Colonic mucosa (tissue), 4 donors: ENCODE measurements at regions not wholly inside any gene's neighbourhood (a gene's known extent, or its start where the extent isn't known, plus 50 kb on each side); places are given as distances from the start of the nearest gene placed in this dataset.

Experiments
- DNase-seq: peaks from one replicate; pipeline ENCODE4 v3.0.0-alpha.2; 2020
- H3K27ac ChIP-seq: fragments of 200-600 bp; one replicate; pipeline ENCODE4 v1.8.0; 2021
- H3K27me3 ChIP-seq: fragments of 200-600 bp; one replicate; pipeline ENCODE4 v1.8.0; 2021
- H3K36me3 ChIP-seq: fragments of 200-600 bp; one replicate; pipeline ENCODE4 v1.8.0; 2021
- H3K4me1 ChIP-seq: fragments of 200-600 bp; one replicate; pipeline ENCODE4 v1.8.0; 2021; ENCODE audit warnings: mild to moderate bottlenecking
- H3K4me3 ChIP-seq: fragments of 200-600 bp; one replicate; pipeline ENCODE4 v1.8.0; 2021
- H3K9ac ChIP-seq, 2 donors: one replicate each; pipeline ENCODE4 v1.7.0; 2013; ENCODE audit warnings: control low read depth in 2 of 2, low read depth in 2 of 2, low read length in 2 of 2
- H3K9me3 ChIP-seq: fragments of 200-600 bp; one replicate; pipeline ENCODE4 v1.8.0; 2021
- CTCF ChIP-seq: fragments of 200-600 bp; IDR thresholded peaks from one replicate; pipeline ENCODE4 v1.8.0; 2022; ENCODE audit warnings: antibody characterized with exemption, mild to moderate bottlenecking
- intact Hi-C: fragments of 100-400 bp; cut with DNase I; formaldehyde crosslinking; loops from one replicate; pipeline ENCODE4 v1.14.1; 2022
- donor health status: healthy.
- donor health status: DM: no; HTN: no; CAD: no.
- donor health status: DM: no; HTN: no; CAD: no.

GRCh38 chr9:17019398-17019797, 115.4 kb upstream of the CNTLN start:
- Histone ChIP-seq H3K9me3 (no peaks in the 10 kb centered on the region), H3K9ac (no peak overlapping the region), H3K36me3 (no peaks in the 10 kb centered on the region), H3K27ac (no peak overlapping the region), H3K4me1 (no peaks in the 10 kb centered on the region), H3K27me3 (no peaks in the 10 kb centered on the region), H3K4me3 (no peak overlapping the region)
- DNase-seq = no peak
- TF ChIP-seq CTCF = no peak
- intact Hi-C loops = no loop called here

- Histone ChIP-seq H3K27ac (no peak overlapping the region), H3K9me3 (no peaks in the 10 kb centered on the region), H3K9ac (no peak overlapping the region), H3K4me3 (no peak overlapping the region), H3K36me3 (no peaks in the 10 kb centered on the region), H3K27me3 (no peaks in the 10 kb centered on the region), H3K4me1 (no peaks in the 10 kb centered on the region)
- no peak for TF ChIP-seq CTCF
- intact Hi-C loops = no loop called here
- DNase-seq = no peak
Measured at GRCh38 chr9:17018540-17019196, 116.2 kb upstream of the CNTLN start.

- no peak overlapping the region for H3K27ac ChIP-seq
- no peak for DNase-seq
- H3K9me3 ChIP-seq = no peaks in the 10 kb centered on the region
- TF ChIP-seq CTCF = no peak
- H3K4me1 ChIP-seq = no peaks in the 10 kb centered on the region
- intact Hi-C loops = no loop called here
- no peaks in the 10 kb centered on the region for H3K27me3 ChIP-seq
- H3K4me3 ChIP-seq = no peak overlapping the region
- H3K9ac ChIP-seq = no peak overlapping the region
- H3K36me3 ChIP-seq = no peaks in the 10 kb centered on the region
Measured at GRCh38 chr9:17017931-17018491, 116.8 kb upstream of the CNTLN start.

- no peak for DNase-seq
- Histone ChIP-seq H3K9ac (no peak overlapping the region), H3K27me3 (no peaks in the 10 kb centered on the region), H3K27ac (no peak overlapping the region), H3K36me3 (no peaks in the 10 kb centered on the region), H3K4me3 (no peak overlapping the region), H3K9me3 (no peaks in the 10 kb centered on the region), H3K4me1 (no peaks in the 10 kb centered on the region)
- intact Hi-C loops = no loop called here
- TF ChIP-seq CTCF = no peak
Measured at GRCh38 chr9:17013891-17014290, 120.9 kb upstream of the CNTLN start.

GRCh38 chr9:17013010-17013409, 121.8 kb upstream of the CNTLN start:
- intact Hi-C loops = no loop called here
- Histone ChIP-seq H3K36me3 (no peaks in the 10 kb centered on the region), H3K4me3 (no peak overlapping the region), H3K9me3 (no peaks in the 10 kb centered on the region), H3K27me3 (no peaks in the 10 kb centered on the region), H3K27ac (no peak overlapping the region), H3K4me1 (no peaks in the 10 kb centered on the region), H3K9ac (no peak overlapping the region)
- no peak for TF ChIP-seq CTCF
- DNase-seq = no peak
